WERI-Rb-1 (cell line): ENCODE measurements at regions not wholly inside any gene's neighbourhood (a gene's known extent, or its start where the extent isn't known, plus 50 kb on each side); places are given as distances from the start of the nearest gene placed in this dataset.
"Not testable (repeated sequence)": the region's sequence is repeated elsewhere in the genome, so short reads cannot be mapped to it uniquely, and the experiment has no call there.

Experiments
- DNase-seq: peaks from one replicate; pipeline ENCODE4 v3.0.0-alpha.2; 2020
- H3K27ac ChIP-seq: fragments of 250-450 bp; sonication (Bioruptor Pico); 2 replicates; pipeline ENCODE4 v1.5.1; 2020; ENCODE audit warnings: mild to moderate bottlenecking, moderate library complexity
- H3K27me3 ChIP-seq: fragments of 250-450 bp; sonication (Bioruptor Pico); 2 replicates; pipeline ENCODE4 v1.5.1; 2021; ENCODE audit warnings: mild to moderate bottlenecking, low read depth, moderate library complexity; ENCODE audit not compliant: insufficient read depth, severe bottlenecking
- H3K36me3 ChIP-seq: fragments of 250-450 bp; sonication (Bioruptor Pico); 2 replicates; pipeline ENCODE4 v1.5.1; 2020; ENCODE audit warnings: mild to moderate bottlenecking, moderate library complexity
- H3K4me3 ChIP-seq: 2 replicates; pipeline ENCODE4 v1.5.1; 2011; ENCODE audit warnings: low read depth, mild to moderate bottlenecking, control low read depth, low read length
- H3K9me3 ChIP-seq: fragments of 250-450 bp; sonication (Bioruptor Pico); 2 replicates; pipeline ENCODE4 v1.5.1; 2021; ENCODE audit warnings: mild to moderate bottlenecking, moderate library complexity; ENCODE audit not compliant: severe bottlenecking
- CTCF ChIP-seq: IDR thresholded peaks from 2 replicates; pipeline ENCODE4 v1.5.1; 2011; ENCODE audit warnings: low read depth, mild to moderate bottlenecking, control low read depth, inconsistent platforms, low read length

DNA sequence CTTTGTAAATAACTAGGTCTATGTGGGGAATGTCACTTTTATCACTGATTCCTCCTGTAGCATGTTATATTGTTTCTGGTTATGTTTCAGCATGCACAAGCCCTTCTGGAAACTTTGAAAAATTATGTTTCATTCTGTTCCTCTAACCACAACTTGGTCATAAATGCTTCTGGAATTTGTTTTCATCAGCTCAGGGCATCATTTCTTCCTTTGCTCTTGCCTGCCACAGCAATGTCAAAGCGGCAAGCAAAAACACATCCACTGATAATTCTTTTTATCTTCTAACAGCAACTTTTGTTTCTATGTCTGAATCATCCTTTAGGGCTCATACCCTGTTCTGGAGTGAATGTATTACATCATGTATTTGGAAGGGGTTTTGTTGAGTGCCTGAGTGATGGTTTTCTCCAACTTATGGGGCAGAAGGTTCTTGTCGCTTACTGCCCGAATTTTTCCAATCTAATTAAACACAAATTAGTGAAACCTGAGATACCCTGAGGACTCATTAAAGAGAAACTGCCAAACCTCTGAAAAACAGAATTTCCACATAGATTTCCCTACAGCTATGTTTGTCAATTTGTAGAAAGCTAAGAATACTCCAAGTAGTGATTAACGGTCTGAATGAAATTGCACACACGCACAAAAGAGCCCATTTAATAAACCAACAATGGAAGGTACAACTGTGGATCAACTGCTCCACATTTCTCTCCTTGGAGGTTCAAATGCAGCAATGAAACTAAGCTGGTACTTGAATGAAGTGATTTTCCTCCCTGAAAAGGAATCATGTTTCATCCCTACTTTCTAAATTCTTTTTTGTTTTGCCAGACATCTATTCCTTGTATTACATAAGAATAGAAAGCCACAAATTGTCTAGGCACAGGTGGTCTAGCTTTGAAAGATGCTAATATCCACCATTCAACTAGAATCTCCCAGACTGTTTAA lies 173.5 kb upstream of the KRR1 start:
- H3K36me3 ChIP-seq = no peaks in the 10 kb centered on the region
- H3K9me3 ChIP-seq = no peaks in the 10 kb centered on the region
- H3K27me3 ChIP-seq = no peaks in the 10 kb centered on the region
- H3K27ac ChIP-seq = no peak overlapping the region
- DNase-seq = no peak
- TF ChIP-seq CTCF = no peak
- no peak overlapping the region for H3K4me3 ChIP-seq

GRCh38 chr12:75683995-75684586 lies 172.7 kb upstream of the KRR1 start:
- not testable (repeated sequence) for H3K27me3 ChIP-seq, H3K27ac ChIP-seq, H3K9me3 ChIP-seq, H3K4me3 ChIP-seq, H3K36me3 ChIP-seq, DNase-seq

GRCh38 chr12:75683220-75683619 lies 171.8 kb upstream of the KRR1 start:
- no peak for TF ChIP-seq CTCF
- Histone ChIP-seq H3K27me3 (no peaks in the 10 kb centered on the region), H3K36me3 (no peaks in the 10 kb centered on the region), H3K4me3 (no peak overlapping the region), H3K27ac (no peak overlapping the region), H3K9me3 (no peaks in the 10 kb centered on the region)
- no peak for DNase-seq

DNA sequence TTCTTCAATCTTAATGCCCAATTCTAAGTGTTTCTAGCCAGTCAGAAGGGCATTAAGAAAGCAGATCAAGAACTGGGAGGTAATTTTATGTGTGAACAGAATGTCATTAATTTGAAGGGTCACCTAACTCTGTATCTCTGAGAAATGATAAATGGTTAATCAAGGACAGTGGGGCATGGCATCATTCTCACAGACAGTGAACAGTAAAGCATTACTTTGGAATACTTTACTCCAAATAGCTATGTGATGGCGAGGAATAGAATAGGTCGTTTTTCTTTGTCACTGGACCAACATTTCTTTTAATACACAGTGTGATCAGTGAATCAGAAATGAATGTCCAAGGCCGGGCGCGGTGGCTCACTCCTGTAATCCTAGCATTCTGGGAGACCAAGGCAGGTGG lies 166.1 kb upstream of the KRR1 start:
- Histone ChIP-seq H3K27me3 (no peaks in the 10 kb centered on the region), H3K9me3 (no peaks in the 10 kb centered on the region), H3K36me3 (no peaks in the 10 kb centered on the region), H3K4me3 (no peak overlapping the region), H3K27ac (no peak overlapping the region)
- DNase-seq = no peak
- no peak for TF ChIP-seq CTCF

DNA sequence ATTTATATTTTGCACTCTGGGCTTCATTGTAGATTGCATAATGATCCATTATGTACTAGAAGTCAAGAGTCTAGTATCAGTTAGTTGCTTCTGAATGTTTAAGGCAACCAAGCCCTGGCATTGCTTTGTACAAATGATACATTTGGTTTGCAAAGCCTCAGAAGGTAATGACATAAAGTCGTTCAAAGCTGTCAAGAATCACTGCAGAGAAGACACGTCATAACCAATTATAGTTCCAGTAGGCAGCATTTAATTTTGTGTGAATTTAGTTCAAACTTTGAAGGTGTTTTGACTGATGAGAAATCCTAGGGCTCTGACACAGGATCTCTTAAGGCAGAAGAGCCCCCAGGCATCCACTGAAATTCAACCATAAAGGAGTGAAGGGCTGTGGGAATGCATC lies 163.0 kb upstream of the KRR1 start:
- DNase-seq = no peak
- TF ChIP-seq CTCF = no peak
- Histone ChIP-seq H3K36me3 (no peaks in the 10 kb centered on the region), H3K27me3 (no peaks in the 10 kb centered on the region), H3K9me3 (no peaks in the 10 kb centered on the region), H3K27ac (no peak overlapping the region), H3K4me3 (no peak overlapping the region)

DNA sequence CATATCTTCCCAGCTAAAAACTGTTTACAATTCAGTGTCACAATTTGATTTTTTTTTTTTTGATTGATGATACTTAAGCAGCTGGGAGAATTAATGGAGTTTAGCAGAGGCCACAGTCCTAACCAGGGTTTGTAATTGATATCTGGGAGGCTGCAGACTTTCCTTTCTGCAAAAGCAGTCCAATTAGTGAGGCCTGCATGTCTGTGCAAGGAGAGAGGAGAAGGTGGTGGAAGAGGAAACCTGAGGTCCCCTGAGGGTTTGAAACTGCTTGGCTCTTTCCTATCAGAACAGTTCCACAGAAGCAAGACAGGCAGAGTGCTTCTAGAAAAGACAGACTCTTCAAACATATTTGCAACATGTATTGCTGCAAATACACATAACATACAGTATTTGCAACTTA lies 160.8 kb upstream of the KRR1 start:
- no peak overlapping the region for H3K27ac ChIP-seq
- DNase-seq = no peak
- no peak for TF ChIP-seq CTCF
- H3K9me3 ChIP-seq = no peaks in the 10 kb centered on the region
- no peak overlapping the region for H3K4me3 ChIP-seq
- H3K27me3 ChIP-seq = no peaks in the 10 kb centered on the region
- no peaks in the 10 kb centered on the region for H3K36me3 ChIP-seq
